Jurkat, Clone E6-1 (cell line): ENCODE measurements at regions not wholly inside any gene's neighbourhood (a gene's known extent, or its start where the extent isn't known, plus 50 kb on each side); places are given as distances from the start of the nearest gene placed in this dataset.
"Not testable (repeated sequence)": the region's sequence is repeated elsewhere in the genome, so short reads cannot be mapped to it uniquely, and the experiment has no call there.

Experiments used
- DNase-seq: peaks from one replicate; pipeline ENCODE4 v3.0.0-alpha.2; 2011; ENCODE audit warnings: low read depth, low spot score
- H3K4me3 ChIP-seq: 2 replicates; pipeline ENCODE4 v1.5.1; 2011; ENCODE audit warnings: mild to moderate bottlenecking, low read length, control low read depth, moderate library complexity

- no peak overlapping the region for H3K4me3 ChIP-seq
- no peak for DNase-seq
These were observed 87.7 kb upstream of the PITRM1 start for GRCh38 chr10:3260066-3260834.

- DNase-seq, result no peak
- no peak overlapping the region for H3K4me3 ChIP-seq
These were observed 86.9 kb upstream of the PITRM1 start for GRCh38 chr10:3259499-3259898.

GRCh38 chr10:3258394-3258793, 85.8 kb upstream of the PITRM1 start:
- DNase-seq, result no peak
- no peak overlapping the region for H3K4me3 ChIP-seq

GRCh38 chr10:3255616-3256015, 83.0 kb upstream of the PITRM1 start:
- DNase-seq, result no peak
- H3K4me3 ChIP-seq, result no peak overlapping the region

GRCh38 chr10:3255075-3255474, 82.5 kb upstream of the PITRM1 start:
- H3K4me3 ChIP-seq, result no peak overlapping the region
- no peak for DNase-seq

DNA sequence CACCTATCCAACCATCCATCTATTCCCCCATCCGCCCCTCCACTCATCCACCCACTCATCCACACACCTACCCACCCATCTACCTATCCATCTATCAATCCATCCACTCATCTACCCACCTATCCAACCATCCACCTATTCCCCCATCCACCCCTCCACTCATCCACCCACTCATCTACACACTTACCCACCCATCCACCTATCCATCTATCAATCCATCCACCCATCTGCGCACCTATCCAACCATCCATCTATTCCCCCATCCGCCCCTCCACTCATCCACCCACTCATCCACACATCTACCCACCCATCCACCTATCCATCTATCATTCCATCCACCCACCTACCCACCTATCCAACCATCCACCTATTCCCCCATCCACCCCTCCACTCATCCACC, 81.4 kb upstream of the PITRM1 start:
- DNase-seq, H3K4me3 ChIP-seq: not testable (repeated sequence)

GRCh38 chr10:3251172-3251571, 78.6 kb upstream of the PITRM1 start:
- DNase-seq, result no peak
- no peak overlapping the region for H3K4me3 ChIP-seq

GRCh38 chr10:3249307-3249889, 76.8 kb upstream of the PITRM1 start:
- no peak for DNase-seq
- H3K4me3 ChIP-seq, result no peak overlapping the region

GRCh38 chr10:3248526-3249306, 76.1 kb upstream of the PITRM1 start:
- DNase-seq, result no peak
- no peak overlapping the region for H3K4me3 ChIP-seq

DNA sequence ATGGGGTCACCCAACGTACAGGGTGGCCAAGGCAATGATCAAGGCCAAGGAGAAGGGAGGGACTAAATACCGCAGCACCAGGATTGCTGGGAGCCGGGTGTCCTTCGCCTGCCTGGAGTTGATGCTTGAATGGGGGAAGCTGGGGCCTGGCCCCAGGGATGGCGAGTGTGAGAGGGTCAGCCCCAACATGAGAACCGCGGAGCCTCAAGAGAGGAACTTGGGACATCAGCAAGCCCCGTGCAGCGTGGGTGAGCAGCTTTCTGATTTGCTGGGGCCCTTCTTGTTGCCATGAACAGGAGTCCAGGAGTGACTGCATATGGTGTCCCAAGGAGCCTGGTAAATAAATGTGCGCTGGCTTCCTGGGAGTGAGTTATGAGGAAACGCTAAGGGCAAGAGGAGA, 72.8 kb upstream of the PITRM1 start:
- no peak overlapping the region for H3K4me3 ChIP-seq
- DNase-seq, result no peak

DNA sequence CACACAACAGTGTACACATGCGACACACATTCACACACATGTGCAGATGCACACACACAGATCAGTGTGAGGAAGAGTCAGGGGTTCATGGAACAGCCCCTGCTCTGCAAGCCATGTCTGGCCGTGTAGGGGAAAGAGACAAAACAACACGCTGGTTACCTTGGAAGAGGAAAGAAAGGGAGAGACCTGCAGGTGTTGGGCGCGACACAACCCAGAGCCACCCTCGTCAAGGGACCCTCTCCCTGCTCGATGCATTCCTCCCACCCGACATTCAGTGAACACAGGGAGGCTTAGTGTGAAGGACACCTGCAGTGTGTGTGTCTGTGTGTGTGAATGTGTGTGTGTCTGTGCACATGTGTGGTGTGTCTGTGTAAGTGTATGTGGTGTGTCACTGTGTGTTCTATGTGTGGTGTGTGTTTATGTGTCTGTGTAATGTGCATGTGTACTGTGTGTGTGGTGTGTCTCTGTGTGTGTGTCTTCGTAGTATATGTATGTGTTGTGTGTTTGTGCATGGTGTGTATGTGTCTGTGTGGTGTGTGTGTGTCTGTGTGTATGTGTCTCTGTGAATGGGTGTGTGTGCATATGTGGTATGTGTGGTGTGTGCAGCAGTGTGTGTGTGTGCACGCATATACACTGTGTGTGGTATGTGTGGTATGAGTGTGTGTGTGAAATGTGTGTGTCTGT, 69.5 kb upstream of the PITRM1 start:
- no peak overlapping the region for H3K4me3 ChIP-seq
- DNase-seq, result no peak

GRCh38 chr10:3241274-3241921, 68.8 kb upstream of the PITRM1 start:
- DNase-seq, result no peak
- H3K4me3 ChIP-seq, result no peak overlapping the region

GRCh38 chr10:3239920-3240894, 67.6 kb upstream of the PITRM1 start:
- no peak for DNase-seq
- no peak overlapping the region for H3K4me3 ChIP-seq

DNA sequence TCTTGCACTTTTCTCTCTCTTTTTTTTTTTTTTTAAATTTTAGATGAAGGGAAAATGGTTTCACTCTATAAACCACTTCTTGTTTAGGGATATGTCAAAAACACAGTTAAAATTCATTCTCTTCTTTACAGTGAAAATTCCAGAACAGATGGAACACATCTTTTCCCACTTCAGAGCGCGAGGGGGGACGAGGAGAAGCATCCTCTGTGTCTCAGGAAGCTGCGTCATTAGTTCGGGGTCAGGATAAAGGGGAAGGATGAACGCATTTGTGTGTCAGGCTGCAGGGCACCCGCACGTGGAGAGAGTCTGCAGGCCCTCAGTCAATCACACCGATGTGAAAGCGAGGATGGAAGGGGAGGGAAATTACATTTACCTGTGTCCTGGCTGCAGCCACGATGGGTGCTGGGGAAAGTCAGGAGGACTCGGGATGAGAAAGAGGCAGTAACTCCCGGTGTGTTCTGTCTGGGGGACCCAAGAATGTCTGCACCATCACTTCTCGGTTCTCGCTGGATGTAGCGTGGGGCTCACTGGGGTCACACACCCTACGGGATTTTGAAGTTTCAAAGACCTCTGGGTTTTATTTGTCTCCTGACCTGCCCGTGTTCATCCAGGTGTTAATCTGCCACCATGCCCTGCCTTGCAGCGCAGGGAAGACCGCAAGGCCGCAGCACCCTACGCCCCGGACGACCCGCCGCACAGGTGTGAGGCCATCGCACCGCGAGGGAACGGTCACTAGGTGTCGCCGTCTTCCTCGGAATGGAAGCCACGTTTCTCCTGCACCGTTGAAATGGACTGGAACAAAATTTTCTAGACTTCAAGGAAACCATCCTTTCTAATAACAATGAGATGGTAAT, 66.7 kb upstream of the PITRM1 start:
- no peak overlapping the region for H3K4me3 ChIP-seq

DNA sequence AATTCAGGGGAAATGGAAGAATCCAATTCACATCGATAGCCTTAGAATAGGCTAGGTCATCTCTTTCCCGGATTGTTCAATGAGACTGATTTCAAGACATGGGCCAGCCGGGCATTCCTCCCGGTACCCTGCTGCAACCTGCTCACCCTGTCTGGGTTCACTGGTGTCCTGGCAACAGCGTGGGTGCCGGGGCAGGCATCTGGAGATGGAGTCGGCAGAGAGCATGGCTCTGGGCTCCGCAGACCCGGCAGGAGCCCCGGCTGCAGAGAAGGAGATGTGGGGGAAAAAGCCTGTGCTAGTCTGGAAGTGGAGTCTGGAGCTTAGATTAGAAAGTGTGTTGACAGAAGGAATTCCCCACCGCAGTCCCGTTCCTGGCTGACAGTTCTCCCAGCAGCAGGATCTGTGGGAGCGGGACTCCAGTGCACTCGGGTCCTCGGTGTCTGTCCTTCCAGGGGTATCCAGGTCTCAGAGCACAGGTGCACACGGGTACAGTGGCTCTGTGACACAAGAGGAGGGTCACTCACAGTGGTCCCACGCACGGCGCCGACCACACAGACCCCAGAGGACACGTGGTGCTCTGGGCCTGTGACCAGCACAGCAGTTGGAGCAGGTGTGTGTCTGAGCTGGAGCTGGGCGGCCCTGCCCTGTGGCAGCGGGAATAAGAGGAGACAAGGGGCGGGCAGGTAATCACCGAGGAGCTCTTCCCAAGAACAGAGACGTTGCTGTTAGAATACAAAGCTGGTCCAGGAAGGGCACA, 65.7 kb upstream of the PITRM1 start:
- no peak overlapping the region for H3K4me3 ChIP-seq
- DNase-seq, result no peak

More for the DNA sequence above, 66.7 kb upstream of the PITRM1 start:
- peak; percentile 29 for DNase-seq

GRCh38 chr10:3237530-3237929, 64.9 kb upstream of the PITRM1 start:
- DNase-seq, result no peak
- no peak overlapping the region for H3K4me3 ChIP-seq
